HepG2 (cell line): ENCODE measurements at regions not wholly inside any gene's neighbourhood (a gene's known extent, or its start where the extent isn't known, plus 50 kb on each side); places are given as distances from the start of the nearest gene placed in this dataset.

Experiments
- ATAC-seq: fragments of 200-7000 bp; cut with Tn5 transposase; 3 replicates; pipeline ENCODE4 v1.9.1; 2020; ENCODE audit warnings: mild to moderate bottlenecking, moderate library complexity
- BruUV-seq: library from RNA; stranded (reverse); fragments of 400-500 nt; replicated peaks from 2 replicates; lab custom pipeline; 2021; lab: Mats Ljungman, UMichigan
- CTCF ChIA-PET: fragments of 300-600 bp; formaldehyde crosslinking; extraction: SDS; loops from one replicate; lab custom pipeline; 2021; ENCODE audit warnings: low total read pairs, inconsistent platforms, low intra/inter-chr PET ratio; lab: Yijun Ruan, JAX
- POLR2A ChIA-PET: fragments of 350-600 bp; sonication (Branson Sonifier 250); formaldehyde crosslinking; loops from one replicate; lab custom pipeline; 2020; ENCODE audit warnings: antibody characterized with exemption, inconsistent platforms; lab: Yijun Ruan, JAX
- DNase-seq: peaks from one replicate; pipeline ENCODE4 v3.0.0-alpha.2; 2015; ENCODE audit warnings: low spot score
- FAIRE-seq: peaks from 3 replicates; lab custom pipeline; 2011; peaks lifted over from hg19 to GRCh38; lab: Jason Lieb, UNC
- H2AFZ ChIP-seq: one replicate; pipeline ENCODE4 v1.6.1; 2011; ENCODE audit warnings: low read length, inconsistent platforms
- H3K27ac ChIP-seq: fragments of 300-600 bp; 3 replicates; pipeline ENCODE4 v1.8.0; 2011; ENCODE audit warnings: mixed run types, mild to moderate bottlenecking, mixed read lengths, low read length, inconsistent platforms; ENCODE audit not compliant: insufficient read depth; ENCODE audit errors: extremely low read length
- H3K27me3 ChIP-seq, 2 experiments: fragments of 200-600 bp in 1 of 2; 2 replicates in 1 of 2; 3 replicates in 1 of 2; pipeline versions ENCODE4 v1.6.0 to v1.8.0; 2011; ENCODE audit warnings: low read length in 2 of 2, mild to moderate bottlenecking in 2 of 2, moderate library complexity in 2 of 2, inconsistent platforms in 1 of 2; ENCODE audit not compliant: insufficient read depth in 2 of 2, control insufficient read depth in 1 of 2
- H3K36me3 ChIP-seq, 2 experiments: fragments of 200-600 bp in 1 of 2; replicated peaks in 1 of 2; 2 replicates in 1 of 2; 3 replicates in 1 of 2; pipeline versions ENCODE4 v1.5.1 to v1.8.0; 2011; ENCODE audit warnings: low read length in 2 of 2, inconsistent platforms in 1 of 2; ENCODE audit not compliant: insufficient read depth in 2 of 2, control insufficient read depth in 1 of 2
- H3K4me1 ChIP-seq: 2 replicates; pipeline ENCODE4 v1.5.1; 2012; ENCODE audit warnings: low read length, inconsistent platforms; ENCODE audit not compliant: insufficient read depth
- H3K4me2 ChIP-seq: 2 replicates; pipeline ENCODE4 v1.6.0; 2011; ENCODE audit warnings: low read depth, low read length, inconsistent platforms
- H3K4me3 ChIP-seq, 3 experiments: fragments of 200-600 bp in 1 of 3; sonication (generic), shearing (Covaris generic) in 1 of 3; replicated peaks in 1 of 3; 2 replicates each; pipeline ENCODE4 v1.5.1; 2011 to 2016; ENCODE audit warnings: low read length in 3 of 3, inconsistent platforms in 2 of 3, low read depth in 2 of 3, mild to moderate bottlenecking in 2 of 3, control low read depth in 1 of 3, mixed read lengths in 1 of 3; ENCODE audit not compliant: insufficient read depth in 1 of 3
- H3K79me2 ChIP-seq: one replicate; pipeline ENCODE4 v1.6.1; 2011; ENCODE audit warnings: low read length, inconsistent platforms; ENCODE audit not compliant: insufficient read depth
- H3K9ac ChIP-seq: 2 replicates; pipeline ENCODE4 v1.6.0; 2011; ENCODE audit warnings: mild to moderate bottlenecking, low read depth, low read length, inconsistent platforms; ENCODE audit not compliant: insufficient read depth
- H3K9me3 ChIP-seq: 2 replicates; pipeline ENCODE4 v1.5.1; 2012; ENCODE audit warnings: mild to moderate bottlenecking, low read length
- H4K20me1 ChIP-seq: 2 replicates; pipeline ENCODE4 v1.6.0; 2011; ENCODE audit warnings: inconsistent platforms, mild to moderate bottlenecking, low read length, moderate library complexity; ENCODE audit not compliant: insufficient read depth
- DR1 ChIP-seq: sonication (generic); formaldehyde crosslinking; IDR thresholded peaks from 2 replicates; pipeline ENCODE4 v1.8.0; 2021; ENCODE audit warnings: mild to moderate bottlenecking, missing genetic modification reagents, inconsistent platforms
- KDM3A ChIP-seq: IDR thresholded peaks from 2 replicates; pipeline ENCODE4 v1.6.1; 2018; ENCODE audit warnings: low read depth, missing compliant biosample characterization
- MTA1 ChIP-seq: sonication (generic); formaldehyde crosslinking; IDR thresholded peaks from 2 replicates; pipeline ENCODE4 v1.4.0; 2020; ENCODE audit warnings: missing genetic modification reagents, mild to moderate bottlenecking, borderline replicate concordance
- MTA3 ChIP-seq: sonication (generic); formaldehyde crosslinking; IDR thresholded peaks from 2 replicates; pipeline ENCODE4 v1.4.0; 2020; ENCODE audit warnings: missing genetic modification reagents
- ONECUT2 ChIP-seq: sonication (generic); formaldehyde crosslinking; IDR thresholded peaks from 2 replicates; pipeline ENCODE4 v1.4.0; 2020; ENCODE audit warnings: missing genetic modification reagents
- SIX1 ChIP-seq: sonication (generic); formaldehyde crosslinking; IDR thresholded peaks from 2 replicates; pipeline ENCODE4 v1.4.0; 2020; ENCODE audit warnings: missing genetic modification reagents, borderline replicate concordance
- TRAFD1 ChIP-seq: sonication (generic); formaldehyde crosslinking; IDR thresholded peaks from 2 replicates; pipeline ENCODE4 v1.5.1; 2020; ENCODE audit warnings: missing genetic modification reagents, mild to moderate bottlenecking, borderline replicate concordance
- ZBTB25 ChIP-seq: IDR thresholded peaks from 2 replicates; pipeline ENCODE4 v1.6.1; 2018; ENCODE audit warnings: missing genetic modification reagents
- ZFP1 ChIP-seq: IDR thresholded peaks from 2 replicates; pipeline ENCODE4 v1.6.1; 2016
- ZNF432 ChIP-seq: sonication (generic); formaldehyde crosslinking; IDR thresholded peaks from 2 replicates; pipeline ENCODE4 v1.5.0; 2020; ENCODE audit warnings: missing genetic modification reagents, mild to moderate bottlenecking, borderline replicate concordance
- ZNF562 ChIP-seq: sonication (generic); formaldehyde crosslinking; IDR thresholded peaks from 2 replicates; pipeline ENCODE4 v1.8.0; 2022; ENCODE audit warnings: missing genetic modification reagents, borderline replicate concordance
- ZNF839 ChIP-seq: sonication (generic); formaldehyde crosslinking; IDR thresholded peaks from 2 replicates; pipeline ENCODE4 v1.4.0; 2020; ENCODE audit warnings: missing genetic modification reagents, mild to moderate bottlenecking, borderline replicate concordance
- WGBS: methylation state at CpG from one replicate; pipeline ENCODE4 v1.1.6; 2017; ENCODE audit warnings: low lambda C conversion rate; 5-methylcytosine and 5-hydroxymethylcytosine counted together
- in situ Hi-C: cut with HindIII; loops from 2 replicates; pipeline ENCODE4 v1.10.0; 2017; ENCODE audit warnings: low pct_unique_long_range_greater_than_20kb; ENCODE audit not compliant: extremely low pct_ligation_motif_present
- intact Hi-C: fragments of 100-400 bp; cut with micrococcal nuclease; formaldehyde crosslinking; loops from one replicate; pipeline ENCODE4 v1.10.0; 2022; ENCODE audit not compliant: unreplicated experiment
- TF ChIP-seq, protein P1 (sequence below): sonication (generic); formaldehyde crosslinking; IDR thresholded peaks from 2 replicates; pipeline ENCODE4 v1.8.0; 2022; ENCODE audit warnings: low read depth, missing genetic modification reagents
- TF ChIP-seq, protein P2 (sequence below): sonication (generic); formaldehyde crosslinking; IDR thresholded peaks from 2 replicates; pipeline ENCODE4 v1.5.0; 2020; ENCODE audit warnings: missing genetic modification reagents, mild to moderate bottlenecking, borderline replicate concordance
- TF ChIP-seq, protein P3 (sequence below): sonication (generic); formaldehyde crosslinking; IDR thresholded peaks from 2 replicates; pipeline ENCODE4 v1.4.0; 2020; ENCODE audit warnings: low read depth, mild to moderate bottlenecking, missing genetic modification reagents

DNA sequence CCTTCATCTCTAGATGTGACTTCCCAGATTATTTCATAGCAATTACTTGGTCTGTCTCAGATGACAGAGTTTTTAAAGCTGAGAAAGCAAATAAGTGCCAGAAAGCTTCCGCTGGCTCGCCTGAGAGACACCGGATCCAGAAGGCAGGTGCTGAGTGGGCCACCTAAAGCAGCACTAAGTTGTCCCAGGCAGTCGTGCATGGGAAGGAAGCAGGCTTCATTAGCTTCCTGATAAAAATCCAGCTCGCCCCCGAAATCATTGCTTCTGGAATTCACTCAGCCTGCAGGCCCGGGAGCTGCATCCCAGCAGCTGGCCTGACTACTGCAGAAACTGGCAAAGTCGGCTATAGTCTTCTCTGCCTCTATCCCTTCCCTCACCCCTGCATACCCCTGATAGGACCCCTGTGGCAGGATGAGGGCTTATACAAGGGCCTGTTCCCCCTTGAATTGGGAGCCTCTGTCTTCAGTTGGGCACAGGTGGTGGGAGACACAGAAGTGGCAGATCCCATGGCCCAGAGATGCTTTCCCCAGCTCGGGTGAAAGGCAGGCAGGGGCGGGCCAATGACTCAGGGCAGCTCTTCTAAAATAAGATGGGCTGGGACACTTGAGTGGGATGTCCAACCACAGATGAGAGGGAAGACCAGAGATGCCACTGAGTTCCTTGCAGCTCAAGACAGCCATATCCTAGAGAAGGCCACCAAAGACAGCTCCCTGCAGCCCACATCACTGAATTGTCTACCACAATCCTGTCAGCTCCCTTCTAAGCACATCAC, 262.4 kb upstream of the PKDCC start:
- no peak overlapping the region for H3K9ac ChIP-seq
- no peaks in the 10 kb centered on the region for H3K9me3 ChIP-seq
- H3K27ac ChIP-seq = no peak overlapping the region
- no peaks in the 10 kb centered on the region for H3K79me2 ChIP-seq
- in situ Hi-C loops (loop anchor here (25.0 kb wide), 1 partner anchor 1873 kb away; no protein-coding TSS in a partner anchor), intact Hi-C loops (no loop called here)
- H2AFZ ChIP-seq = no peak overlapping the region
- TF ChIP-seq, protein P1, sequence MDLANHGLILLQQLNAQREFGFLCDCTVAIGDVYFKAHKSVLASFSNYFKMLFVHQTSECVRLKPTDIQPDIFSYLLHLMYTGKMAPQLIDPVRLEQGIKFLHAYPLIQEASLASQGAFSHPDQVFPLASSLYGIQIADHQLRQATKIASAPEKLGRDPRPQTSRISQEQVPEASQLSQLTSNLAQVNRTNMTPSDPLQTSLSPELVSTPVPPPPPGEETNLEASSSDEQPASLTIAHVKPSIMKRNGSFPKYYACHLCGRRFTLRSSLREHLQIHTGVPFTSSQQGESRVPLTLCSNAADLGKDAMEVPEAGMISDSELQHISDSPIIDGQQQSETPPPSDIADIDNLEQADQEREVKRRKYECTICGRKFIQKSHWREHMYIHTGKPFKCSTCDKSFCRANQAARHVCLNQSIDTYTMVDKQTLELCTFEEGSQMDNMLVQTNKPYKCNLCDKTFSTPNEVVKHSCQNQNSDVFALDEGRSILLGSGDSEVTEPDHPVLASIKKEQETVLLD (CRISPR knock-in tag) = no peak
- TF ChIP-seq MTA3 (CRISPR knock-in tag) (no peak), MTA1 (CRISPR knock-in tag) (no peak), ZNF839 (CRISPR knock-in tag) (no peak), ZBTB25 (CRISPR knock-in tag) (no peak), ONECUT2 (CRISPR knock-in tag) (no peak), SIX1 (CRISPR knock-in tag) (no peak), ZNF432 (CRISPR knock-in tag) (no peak), ZFP1 (CRISPR knock-in tag) (no peak), KDM3A (CRISPR knock-in tag) (no peak), DR1 (CRISPR knock-in tag) (no peak), TRAFD1 (CRISPR knock-in tag) (no peak), ZNF562 (CRISPR knock-in tag) (no peak)
- TF ChIP-seq, protein P2, sequence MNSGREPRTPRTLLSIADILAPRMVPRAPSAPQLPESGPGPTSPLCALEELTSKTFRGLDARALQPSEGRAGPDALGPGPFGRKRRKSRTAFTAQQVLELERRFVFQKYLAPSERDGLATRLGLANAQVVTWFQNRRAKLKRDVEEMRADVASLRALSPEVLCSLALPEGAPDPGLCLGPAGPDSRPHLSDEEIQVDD (CRISPR knock-in tag) = no peak
- TF ChIP-seq, protein P3, sequence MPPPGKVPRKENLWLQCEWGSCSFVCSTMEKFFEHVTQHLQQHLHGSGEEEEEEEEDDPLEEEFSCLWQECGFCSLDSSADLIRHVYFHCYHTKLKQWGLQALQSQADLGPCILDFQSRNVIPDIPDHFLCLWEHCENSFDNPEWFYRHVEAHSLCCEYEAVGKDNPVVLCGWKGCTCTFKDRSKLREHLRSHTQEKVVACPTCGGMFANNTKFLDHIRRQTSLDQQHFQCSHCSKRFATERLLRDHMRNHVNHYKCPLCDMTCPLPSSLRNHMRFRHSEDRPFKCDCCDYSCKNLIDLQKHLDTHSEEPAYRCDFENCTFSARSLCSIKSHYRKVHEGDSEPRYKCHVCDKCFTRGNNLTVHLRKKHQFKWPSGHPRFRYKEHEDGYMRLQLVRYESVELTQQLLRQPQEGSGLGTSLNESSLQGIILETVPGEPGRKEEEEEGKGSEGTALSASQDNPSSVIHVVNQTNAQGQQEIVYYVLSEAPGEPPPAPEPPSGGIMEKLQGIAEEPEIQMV (CRISPR knock-in tag) = no peak
- DNase-seq (no peak), FAIRE-seq (no peak), ATAC-seq (no peak)
- ChIA-PET CTCF (no interaction called here), POLR2A (no interaction called here)
- no peaks in the 10 kb centered on the region for H3K4me1 ChIP-seq
- H3K4me3 ChIP-seq = no peak overlapping the region
- H4K20me1 ChIP-seq = no peaks in the 10 kb centered on the region
- no peaks in the 10 kb centered on the region for H3K36me3 ChIP-seq
- H3K27me3 ChIP-seq = no peaks in the 10 kb centered on the region; a peak in 2 of 5 replicates
- WGBS = 23% methylated on average over 10 of the region's 10 CpGs
- BruUV-seq = no TSS peak
- H3K4me2 ChIP-seq = no peak overlapping the region
